CD4-positive, CD25-positive, alpha-beta regulatory T cell (primary cell): ENCODE measurements at regions not wholly inside any gene's neighbourhood (a gene's known extent, or its start where the extent isn't known, plus 50 kb on each side); places are given as distances from the start of the nearest gene placed in this dataset.
"Not testable (repeated sequence)": the region's sequence is repeated elsewhere in the genome, so short reads cannot be mapped to it uniquely, and the experiment has no call there.

Source experiments
- ATAC-seq, 2 donors: fragments of 150-1000 bp; cut with Tn5 transposase; one replicate each; pipeline ENCODE4 v1.10.0; 2021; ENCODE audit warnings: low read depth in 2 of 2, moderate number of reproducible peaks in 2 of 2, moderate library complexity in 1 of 2
- DNase-seq, 3 donors: peaks; one replicate each; pipeline versions ENCODE4 v3.0.0 to v3.0.0-alpha.2; 2012 to 2022; ENCODE audit warnings: mixed read lengths in 1 of 3
- H3K27ac ChIP-seq: one replicate; pipeline ENCODE4 v1.7.0; 2013; ENCODE audit warnings: mild to moderate bottlenecking, low read length; ENCODE audit not compliant: insufficient read depth, poor library complexity, severe bottlenecking
- H3K27me3 ChIP-seq: one replicate; pipeline ENCODE4 v1.7.0; 2013; ENCODE audit warnings: low read length; ENCODE audit not compliant: control insufficient read depth, insufficient read depth
- H3K36me3 ChIP-seq: one replicate; pipeline ENCODE4 v1.7.0; 2013; ENCODE audit warnings: mild to moderate bottlenecking, low read length, moderate library complexity; ENCODE audit not compliant: control insufficient read depth, insufficient read depth
- H3K4me1 ChIP-seq: 2 replicates; pipeline ENCODE4 v1.7.0; 2013; ENCODE audit warnings: mild to moderate bottlenecking, low read length; ENCODE audit not compliant: insufficient read depth, control insufficient read depth, poor library complexity, severe bottlenecking
- H3K4me3 ChIP-seq: one replicate; pipeline ENCODE4 v1.7.0; 2013; ENCODE audit warnings: low read depth, mild to moderate bottlenecking, low read length, moderate library complexity
- H3K9me3 ChIP-seq, 2 experiments: 1 replicate in 1 of 2; 2 replicates in 1 of 2; pipeline ENCODE4 v1.7.0; 2013; ENCODE audit warnings: low read length in 2 of 2, mild to moderate bottlenecking in 1 of 2, moderate library complexity in 1 of 2; ENCODE audit not compliant: control insufficient read depth in 2 of 2
- H3K27ac Mint-ChIP-seq, 3 donors: one replicate each; pipeline ENCODE4 v1.8.0; 2020 to 2022; ENCODE audit warnings: mild to moderate bottlenecking in 3 of 3, mixed read lengths in 3 of 3, moderate library complexity in 2 of 3
- H3K27me3 Mint-ChIP-seq: one replicate; pipeline ENCODE4 v1.8.0; 2022; ENCODE audit warnings: mild to moderate bottlenecking, mixed read lengths
- H3K36me3 Mint-ChIP-seq: one replicate; pipeline ENCODE4 v1.8.0; 2020; ENCODE audit warnings: mixed read lengths
- H3K4me1 Mint-ChIP-seq, 4 donors: one replicate each; pipeline ENCODE4 v1.8.0; 2020 to 2022; ENCODE audit warnings: mixed read lengths in 4 of 4, mild to moderate bottlenecking in 1 of 4
- H3K4me3 Mint-ChIP-seq, 4 donors: one replicate each; pipeline ENCODE4 v1.8.0; 2020 to 2022; ENCODE audit warnings: mild to moderate bottlenecking in 4 of 4, mixed read lengths in 4 of 4, moderate library complexity in 3 of 4
- H3K9me3 Mint-ChIP-seq, 7 donors: one replicate each; pipeline ENCODE4 v1.8.0; 2020 to 2022; ENCODE audit warnings: mixed read lengths in 7 of 7, mild to moderate bottlenecking in 3 of 7, moderate library complexity in 2 of 7

DNA sequence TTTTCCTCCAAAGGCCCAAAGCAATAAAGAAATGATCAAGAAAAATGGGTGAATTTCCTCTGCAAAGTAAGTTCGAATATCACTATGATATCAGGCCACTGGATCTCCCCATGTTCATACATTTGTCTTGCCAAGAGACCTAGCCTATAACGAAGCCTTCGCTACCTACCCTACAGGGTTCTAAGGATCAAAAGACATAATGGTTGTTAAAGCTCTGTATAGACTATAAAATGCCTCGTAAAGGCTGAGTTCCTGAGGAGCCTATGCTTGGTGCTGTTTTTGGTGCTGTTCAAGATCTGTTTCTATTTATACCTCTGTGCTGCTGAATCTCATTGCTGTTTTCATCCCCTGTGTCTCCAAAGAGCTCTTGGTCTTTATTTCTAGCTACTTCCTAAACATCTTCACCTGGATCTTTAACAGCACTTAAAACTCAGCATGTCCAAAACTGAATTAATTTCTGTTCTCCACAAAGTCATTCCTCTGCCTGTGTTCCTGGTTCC, 254.4 kb upstream of the CHAC2 start:
- Histone ChIP-seq H3K4me1 (no peaks in the 10 kb centered on the region), H3K9me3 (no peaks in the 10 kb centered on the region), H3K36me3 (no peaks in the 10 kb centered on the region), H3K27me3 (no peaks in the 10 kb centered on the region), H3K27ac (no peak overlapping the region), H3K4me3 (no peak overlapping the region)
- Mint-ChIP-seq H3K27me3 (no peaks in the 10 kb centered on the region), H3K27ac (no peak overlapping the region), H3K36me3 (no peaks in the 10 kb centered on the region), H3K4me3 (no peak overlapping the region), H3K9me3 (peaks cover 0 to 2% (median 0%) of the 10 kb centered on the region in 7 donors), H3K4me1 (no peaks in the 10 kb centered on the region)
- DNase-seq (no peak), ATAC-seq (no peak)

DNA sequence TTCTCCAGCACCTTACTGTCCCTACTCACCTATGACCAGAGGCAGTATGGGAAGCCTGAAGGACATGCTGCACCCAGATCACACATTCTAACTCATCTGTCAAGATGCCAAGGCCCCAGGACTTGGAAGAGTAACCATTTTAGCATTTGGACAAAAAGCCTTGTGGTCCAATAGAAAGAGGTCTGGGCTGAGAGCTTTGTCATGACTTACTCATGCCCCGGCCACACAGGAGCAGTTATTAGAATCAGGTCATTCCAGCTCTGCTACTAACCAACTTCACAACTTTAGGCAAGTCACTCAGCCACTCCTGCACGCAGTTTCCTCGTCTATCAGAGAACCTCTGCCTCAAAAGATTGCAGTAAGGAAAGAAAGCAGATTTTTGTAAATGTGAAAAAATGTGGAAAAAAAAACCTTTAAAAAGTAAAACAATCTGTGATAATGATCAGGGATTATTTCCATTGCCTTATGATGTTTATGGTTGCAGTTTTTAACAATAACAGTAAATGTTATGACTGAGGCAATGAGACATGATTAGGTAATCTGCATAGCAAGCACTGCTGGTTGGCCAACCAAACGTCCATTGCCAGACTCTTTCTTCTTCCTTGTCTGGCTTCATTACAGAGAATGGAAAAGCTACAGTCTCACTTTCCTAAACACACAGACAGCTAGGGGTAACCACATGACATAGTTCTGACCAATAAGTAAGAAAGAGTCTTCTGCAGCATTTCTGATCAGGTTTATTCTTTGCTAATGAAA, 255.4 kb upstream of the CHAC2 start:
- H3K27ac Mint-ChIP-seq: no peak overlapping the region
- H3K36me3 Mint-ChIP-seq: no peaks in the 10 kb centered on the region
- peaks cover 1% of the 10 kb centered on the region for H3K27me3 Mint-ChIP-seq
- Histone ChIP-seq H3K36me3 (no peaks in the 10 kb centered on the region), H3K27me3 (no peaks in the 10 kb centered on the region), H3K4me3 (no peak overlapping the region), H3K27ac (no peak overlapping the region), H3K9me3 (no peaks in the 10 kb centered on the region), H3K4me1 (no peaks in the 10 kb centered on the region)
- ATAC-seq (no peak), DNase-seq (no peak)
- no peaks in the 10 kb centered on the region for H3K4me1 Mint-ChIP-seq
- H3K4me3 Mint-ChIP-seq: no peak overlapping the region
- H3K9me3 Mint-ChIP-seq: no peaks in the 10 kb centered on the region

DNA sequence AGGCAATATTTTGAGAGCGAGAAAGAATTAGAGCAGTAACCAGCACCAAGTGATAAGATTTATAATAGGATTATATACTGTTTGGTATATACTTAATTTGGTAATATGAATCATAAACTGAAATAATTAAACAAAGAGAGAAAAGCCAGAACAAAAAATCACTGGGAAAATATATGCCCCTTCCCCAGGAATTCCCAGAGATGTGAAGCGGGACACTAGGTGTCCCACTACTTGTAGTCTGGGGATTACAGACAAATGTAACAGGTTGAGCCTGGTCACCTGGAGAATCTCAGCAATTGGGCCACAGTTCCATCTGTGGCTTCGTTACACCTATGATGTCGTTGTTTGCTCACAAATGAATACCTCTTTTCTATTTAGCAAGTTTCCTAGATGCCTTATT, 256.1 kb upstream of the CHAC2 start:
- H3K36me3 ChIP-seq: no peaks in the 10 kb centered on the region
- Mint-ChIP-seq H3K27ac (no peak overlapping the region), H3K4me1 (no peaks in the 10 kb centered on the region), H3K36me3 (no peaks in the 10 kb centered on the region), H3K27me3 (peaks cover 6% of the 10 kb centered on the region), H3K9me3 (no peaks in the 10 kb centered on the region), H3K4me3 (no peak overlapping the region)
- ATAC-seq (no peak), DNase-seq (no peak)
- H3K9me3 ChIP-seq: no peaks in the 10 kb centered on the region
- no peak overlapping the region for H3K27ac ChIP-seq
- H3K4me3 ChIP-seq: no peak overlapping the region
- no peaks in the 10 kb centered on the region for H3K27me3 ChIP-seq
- no peaks in the 10 kb centered on the region for H3K4me1 ChIP-seq

DNA sequence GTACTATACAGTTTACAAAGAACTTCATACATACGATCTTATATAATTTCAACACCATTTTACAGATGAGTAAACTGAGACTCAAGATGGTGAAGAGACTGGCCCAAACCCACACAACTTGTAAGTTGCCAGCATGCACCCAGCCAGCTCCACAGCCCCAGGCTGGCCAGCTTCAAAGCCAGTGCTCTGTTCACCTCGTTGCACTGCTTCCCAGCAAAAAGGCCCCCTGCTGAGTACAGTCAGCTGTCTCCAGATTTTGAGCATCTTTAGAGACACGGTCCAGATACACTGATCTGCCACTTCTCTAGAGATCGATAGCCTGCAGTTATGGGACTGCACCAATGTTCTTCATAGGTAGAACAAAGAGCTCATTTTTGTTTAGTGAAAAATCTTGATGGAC, 257.2 kb upstream of the CHAC2 start:
- H3K9me3 Mint-ChIP-seq: no peaks in the 10 kb centered on the region
- ATAC-seq: no peak
- no peaks in the 10 kb centered on the region for H3K27me3 ChIP-seq
- no peaks in the 10 kb centered on the region for H3K4me1 Mint-ChIP-seq
- no peak overlapping the region for H3K4me3 Mint-ChIP-seq
- H3K36me3 ChIP-seq: no peaks in the 10 kb centered on the region
- DNase-seq: no peak
- no peak overlapping the region for H3K27ac ChIP-seq
- peaks cover 8% of the 10 kb centered on the region for H3K27me3 Mint-ChIP-seq
- H3K36me3 Mint-ChIP-seq: no peaks in the 10 kb centered on the region
- H3K27ac Mint-ChIP-seq: no peak overlapping the region
- H3K4me3 ChIP-seq: no peak overlapping the region
- H3K9me3 ChIP-seq: no peaks in the 10 kb centered on the region
- H3K4me1 ChIP-seq: no peaks in the 10 kb centered on the region

DNA sequence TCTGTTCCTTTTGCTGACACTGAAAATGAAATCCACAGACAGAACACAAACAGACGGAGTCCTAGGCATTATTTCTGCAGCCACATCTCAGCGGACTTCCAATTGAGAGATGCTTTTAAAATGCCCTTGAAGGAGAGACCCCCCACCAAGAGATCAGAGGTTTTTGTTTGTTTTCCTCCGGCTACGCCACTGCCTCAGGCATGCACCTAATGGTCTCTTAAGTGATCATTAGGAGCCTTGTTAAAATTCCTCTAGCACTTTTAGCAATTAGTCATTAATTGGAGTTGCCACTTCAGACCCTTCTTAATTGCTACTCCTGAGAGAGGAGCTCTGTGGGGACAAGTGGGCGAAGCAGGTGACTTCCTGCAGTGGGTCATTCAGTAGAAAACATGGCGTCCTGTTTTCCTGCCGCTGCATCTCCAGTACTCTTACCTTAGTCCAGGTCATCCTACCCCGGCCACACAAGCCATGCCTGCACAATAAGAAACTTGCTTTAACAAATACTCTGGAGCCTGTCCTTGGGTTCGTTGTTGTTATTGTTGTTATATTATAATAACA, 257.7 kb upstream of the CHAC2 start:
- no peaks in the 10 kb centered on the region for H3K27me3 ChIP-seq
- no peaks in the 10 kb centered on the region for H3K4me1 Mint-ChIP-seq
- no peaks in the 10 kb centered on the region for H3K36me3 ChIP-seq
- DNase-seq (no peak), ATAC-seq (no peak)
- H3K4me3 ChIP-seq: no peak overlapping the region
- H3K4me3 Mint-ChIP-seq: no peak overlapping the region
- no peaks in the 10 kb centered on the region for H3K9me3 Mint-ChIP-seq
- H3K9me3 ChIP-seq: no peaks in the 10 kb centered on the region
- H3K27ac ChIP-seq: no peak overlapping the region
- no peaks in the 10 kb centered on the region for H3K36me3 Mint-ChIP-seq
- H3K4me1 ChIP-seq: no peaks in the 10 kb centered on the region
- H3K27ac Mint-ChIP-seq: no peak overlapping the region
- H3K27me3 Mint-ChIP-seq: peaks cover 8% of the 10 kb centered on the region

DNA sequence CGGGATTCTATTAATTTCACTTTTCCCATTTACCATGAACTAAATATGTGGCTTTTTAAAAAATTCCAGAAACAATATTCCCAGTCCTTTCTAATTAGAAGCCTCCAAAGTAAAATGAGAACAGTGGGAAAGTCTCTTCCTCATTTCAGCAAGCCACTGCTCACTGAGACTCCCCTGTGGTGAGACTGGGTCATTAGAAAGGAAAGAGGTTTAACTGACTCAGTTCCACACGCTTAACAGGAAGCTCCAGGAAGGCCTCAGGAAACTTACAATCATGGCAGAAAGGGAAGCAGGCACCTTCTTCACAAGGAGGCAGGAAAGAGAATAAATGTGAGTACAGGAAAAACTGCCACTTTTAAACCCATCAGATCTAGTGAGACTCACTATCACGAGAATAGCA, 258.9 kb upstream of the CHAC2 start:
- no peak for ATAC-seq
- no peak overlapping the region for H3K4me3 Mint-ChIP-seq

DNA sequence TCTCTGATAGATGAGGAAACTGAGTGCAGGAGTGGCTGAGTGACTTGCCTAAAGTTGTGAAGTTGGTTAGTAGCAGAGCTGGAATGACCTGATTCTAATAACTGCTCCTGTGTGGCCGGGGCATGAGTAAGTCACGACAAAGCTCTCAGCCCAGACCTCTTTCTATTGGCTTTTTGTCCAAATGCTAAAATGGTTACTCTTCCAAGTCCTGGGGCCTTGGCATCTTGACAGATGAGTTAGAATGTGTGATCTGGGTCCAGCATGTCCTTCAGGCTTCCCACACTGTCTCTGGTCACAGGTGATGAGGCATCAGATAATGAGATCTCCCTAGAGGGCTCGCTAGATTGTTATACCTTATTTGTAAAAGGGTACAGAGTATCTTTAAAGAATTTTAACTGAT, 260.5 kb upstream of the CHAC2 start:
- not testable (repeated sequence) for ATAC-seq, H3K27me3 Mint-ChIP-seq, H3K9me3 Mint-ChIP-seq, H3K36me3 Mint-ChIP-seq, H3K4me1 ChIP-seq, H3K27ac Mint-ChIP-seq, H3K36me3 ChIP-seq, DNase-seq, H3K9me3 ChIP-seq, H3K4me3 ChIP-seq, H3K27me3 ChIP-seq, H3K4me3 Mint-ChIP-seq, H3K4me1 Mint-ChIP-seq, H3K27ac ChIP-seq

More for the DNA sequence above, 258.9 kb upstream of the CHAC2 start:
- Mint-ChIP-seq H3K27ac (no peak overlapping the region), H3K9me3 (no peaks in the 10 kb centered on the region), H3K4me1 (no peaks in the 10 kb centered on the region), H3K36me3 (no peaks in the 10 kb centered on the region), H3K27me3 (peaks cover 8% of the 10 kb centered on the region)
- H3K36me3 ChIP-seq: no peaks in the 10 kb centered on the region
- no peak overlapping the region for H3K4me3 ChIP-seq
- no peaks in the 10 kb centered on the region for H3K4me1 ChIP-seq
- no peak for DNase-seq
- H3K27ac ChIP-seq: no peak overlapping the region
- H3K27me3 ChIP-seq: no peaks in the 10 kb centered on the region
- no peaks in the 10 kb centered on the region for H3K9me3 ChIP-seq

DNA sequence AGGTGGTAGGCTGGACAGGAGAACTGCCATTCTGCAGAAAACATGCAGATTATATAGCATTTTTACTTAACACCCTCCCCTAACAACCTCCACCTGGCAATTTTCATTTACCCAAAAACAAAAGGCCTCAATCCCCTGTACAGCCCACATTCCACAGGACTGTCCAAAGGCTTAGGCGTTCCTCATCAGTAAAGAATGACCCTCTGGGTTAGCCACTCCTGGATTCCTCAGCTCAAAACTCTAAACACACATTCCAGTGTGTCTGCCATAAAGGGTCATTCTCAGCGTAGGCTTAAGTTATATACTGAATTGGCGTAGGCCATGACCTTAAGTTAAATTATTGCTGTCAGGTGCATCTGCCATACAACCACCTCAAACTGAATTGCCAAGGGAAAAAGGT, 261.8 kb upstream of the CHAC2 start:
- Mint-ChIP-seq H3K27ac (no peak overlapping the region), H3K4me3 (no peak overlapping the region), H3K36me3 (no peaks in the 10 kb centered on the region), H3K4me1 (no peaks in the 10 kb centered on the region), H3K27me3 (peaks cover 8% of the 10 kb centered on the region), H3K9me3 (no peaks in the 10 kb centered on the region)
- H3K36me3 ChIP-seq: no peaks in the 10 kb centered on the region
- no peak overlapping the region for H3K4me3 ChIP-seq
- no peak for DNase-seq
- no peaks in the 10 kb centered on the region for H3K9me3 ChIP-seq
- H3K27ac ChIP-seq: no peak overlapping the region
- no peaks in the 10 kb centered on the region for H3K27me3 ChIP-seq
- no peaks in the 10 kb centered on the region for H3K4me1 ChIP-seq
- no peak for ATAC-seq
